GM12873 (cell line): ENCODE measurements at regions not wholly inside any gene's neighbourhood (a gene's known extent, or its start where the extent isn't known, plus 50 kb on each side); places are given as distances from the start of the nearest gene placed in this dataset.

Experiments
- CTCF ChIP-seq: IDR thresholded peaks from 2 replicates; pipeline ENCODE4 v1.5.1; 2012; ENCODE audit warnings: low read depth, mild to moderate bottlenecking, moderate library complexity, low read length, control low read depth; ENCODE audit not compliant: insufficient read depth; ENCODE audit errors: missing control alignments

- TF ChIP-seq CTCF = no peak
Observed at GRCh38 chr4:27714073-27714472, 853.4 kb downstream of the STIM2 start.

GRCh38 chr4:27716693-27717430, 856.2 kb downstream of the STIM2 start:
- no peak for TF ChIP-seq CTCF

- no peak for TF ChIP-seq CTCF
Observed at GRCh38 chr4:27717431-27717755, 856.8 kb downstream of the STIM2 start.

DNA sequence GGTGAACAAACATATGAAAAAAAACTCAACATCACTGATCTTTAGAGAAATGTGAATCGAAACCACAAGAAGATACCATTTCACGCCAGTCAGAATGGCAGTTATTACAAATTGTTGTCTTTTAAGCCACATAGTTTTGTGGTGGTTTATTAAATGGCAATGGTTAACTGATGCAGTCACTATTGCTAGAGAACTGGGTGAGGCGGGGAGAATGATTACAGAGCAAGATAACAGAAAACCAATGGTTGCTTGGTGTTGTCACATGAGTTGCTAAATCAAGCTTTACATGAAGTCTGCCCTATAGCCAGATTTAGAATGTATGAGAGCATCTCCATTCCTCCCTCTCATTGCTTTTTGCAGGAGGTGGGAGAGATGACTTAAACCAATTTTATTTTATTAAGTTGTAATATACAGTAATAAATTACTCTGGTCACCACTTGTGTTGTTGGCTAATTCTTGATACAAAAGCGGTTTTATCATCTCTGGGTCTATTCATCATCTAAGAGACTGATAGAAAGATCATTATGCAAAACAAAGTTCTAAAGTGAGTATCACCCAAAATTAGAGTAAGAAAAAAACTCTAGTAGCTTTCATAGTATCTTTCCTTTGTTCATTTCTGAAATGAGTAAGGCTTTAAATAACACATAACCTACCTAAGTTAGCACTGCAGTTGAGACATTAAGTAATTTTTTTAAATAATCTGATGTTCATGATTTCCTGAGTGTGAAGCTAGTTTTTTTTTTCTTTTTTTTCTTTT, 859.5 kb downstream of the STIM2 start:
- no peak for TF ChIP-seq CTCF

DNA sequence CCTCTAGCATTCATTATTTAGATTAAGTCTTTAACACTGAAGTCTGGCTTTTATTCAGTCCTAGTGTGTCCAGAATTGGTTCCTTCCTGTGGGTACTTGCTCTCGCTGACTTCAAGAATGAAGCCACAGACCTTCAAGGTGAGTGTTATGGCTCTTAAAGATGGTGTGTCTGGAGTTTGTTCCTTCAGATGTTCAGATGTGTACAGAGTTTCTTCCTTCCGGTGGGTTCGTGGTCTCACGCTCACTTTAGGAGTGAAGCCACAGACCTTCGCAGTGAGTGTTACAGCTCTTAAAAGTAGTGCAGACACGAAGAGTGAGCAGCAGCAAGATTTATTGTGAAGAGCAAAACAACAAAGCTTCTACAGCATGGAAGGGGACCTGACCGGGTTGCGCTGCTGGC, 860.6 kb downstream of the STIM2 start:
- no peak for TF ChIP-seq CTCF

DNA sequence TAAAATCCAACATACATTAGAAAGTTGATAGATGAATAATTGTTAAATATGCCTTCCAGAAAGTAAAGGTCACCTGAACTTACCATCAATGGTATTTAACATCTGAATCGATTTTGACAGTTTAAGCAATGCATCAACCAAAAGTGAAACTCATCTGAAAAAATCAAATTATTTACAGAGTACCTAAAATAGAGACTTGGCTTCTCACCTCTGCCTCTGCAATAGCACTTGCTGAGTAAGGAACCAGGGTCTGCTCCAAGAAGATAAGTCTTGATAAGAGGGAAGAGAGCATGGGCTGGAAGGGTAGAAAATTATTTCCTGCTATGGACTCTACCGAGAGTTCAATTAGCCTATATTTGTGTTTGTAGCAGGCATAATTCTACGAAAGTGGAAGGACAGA, 868.3 kb downstream of the STIM2 start:
- TF ChIP-seq CTCF = no peak

- no peak for TF ChIP-seq CTCF
Observed at GRCh38 chr4:27742816-27743215, 882.2 kb downstream of the STIM2 start.
